Small intestine (tissue), 7 donors: ENCODE measurements at regions not wholly inside any gene's neighbourhood (a gene's known extent, or its start where the extent isn't known, plus 50 kb on each side); places are given as distances from the start of the nearest gene placed in this dataset.

ENCODE experiments used
- DNase-seq, 2 donors: peaks; one replicate each; pipeline versions ENCODE4 v3.0.0 to v3.0.0-alpha.2; 2013
- FAIRE-seq: peaks from 2 replicates; lab custom pipeline; 2012; peaks lifted over from hg19 to GRCh38; lab: Jason Lieb, UNC
- H3K27ac ChIP-seq, 3 donors: one replicate each; pipeline ENCODE4 v1.5.1; 2013; ENCODE audit warnings: low read length in 2 of 3, mild to moderate bottlenecking in 2 of 3, control low read depth in 1 of 3, inconsistent platforms in 1 of 3, low read depth in 1 of 3, moderate library complexity in 1 of 3
- H3K27me3 ChIP-seq, 3 donors: one replicate each; pipeline ENCODE4 v1.6.1; 2013; ENCODE audit warnings: low read length in 3 of 3, inconsistent platforms in 1 of 3; ENCODE audit not compliant: control insufficient read depth in 3 of 3, insufficient read depth in 3 of 3
- H3K36me3 ChIP-seq, 3 donors: one replicate each; pipeline ENCODE4 v1.6.1; 2013; ENCODE audit warnings: low read length in 3 of 3, inconsistent platforms in 1 of 3, low read depth in 1 of 3, mild to moderate bottlenecking in 1 of 3, moderate library complexity in 1 of 3; ENCODE audit not compliant: control insufficient read depth in 3 of 3, insufficient read depth in 2 of 3
- H3K4me1 ChIP-seq, 3 donors: one replicate each; pipeline ENCODE4 v1.6.1; 2013; ENCODE audit warnings: low read length in 2 of 3, inconsistent platforms in 1 of 3, low read depth in 1 of 3, mild to moderate bottlenecking in 1 of 3, moderate library complexity in 1 of 3; ENCODE audit not compliant: control insufficient read depth in 3 of 3, insufficient read depth in 2 of 3
- H3K4me3 ChIP-seq, 3 donors: one replicate each; pipeline ENCODE4 v1.5.1; 2013; ENCODE audit warnings: low read length in 3 of 3, control low read depth in 1 of 3, inconsistent platforms in 1 of 3, low read depth in 1 of 3, mild to moderate bottlenecking in 1 of 3, moderate library complexity in 1 of 3
- H3K9me3 ChIP-seq, 2 donors: one replicate each; pipeline ENCODE4 v1.6.1; 2013; ENCODE audit warnings: low read depth in 1 of 2, low read length in 1 of 2; ENCODE audit not compliant: control insufficient read depth in 2 of 2, insufficient read depth in 1 of 2
- WGBS, 3 donors: extraction: QIAGEN DNeasy Blood & Tissue Kit; methylation state at CpG; one replicate each; pipeline ENCODE4 v1.1.7; 2013; 5-methylcytosine and 5-hydroxymethylcytosine counted together
- donor health status: healthy with polysubstance abuse.
- donor health status: control.
- donor health status: control.
- donor health status: Bipolar disorder and iron deficiency.
- donor health status: healthy.

DNA sequence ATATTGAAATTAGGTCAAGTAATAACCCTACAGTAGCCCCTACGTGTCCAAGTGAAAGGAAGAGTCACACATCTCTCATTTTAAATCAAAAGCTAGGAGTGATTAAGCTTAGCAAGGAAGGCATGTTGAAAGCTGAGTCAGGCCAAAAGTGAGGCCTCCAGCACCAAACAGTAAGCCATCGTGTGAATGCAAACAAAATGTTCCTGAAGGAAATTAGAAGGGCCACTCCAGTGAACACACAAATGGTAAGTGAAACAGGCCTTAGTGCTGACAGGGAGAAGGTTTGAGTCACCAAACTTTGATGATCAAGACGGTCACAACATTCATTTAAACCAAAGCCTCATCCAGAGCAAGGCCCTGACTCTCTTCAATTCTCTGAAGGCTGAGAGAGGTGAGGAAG, 127.2 kb downstream of the SHANK2 start:
- Histone ChIP-seq H3K27ac (no peak overlapping the region), H3K4me1 (no peaks in the 10 kb centered on the region), H3K27me3 (no peaks in the 10 kb centered on the region), H3K36me3 (peaks cover 0 to 20% (median 0%) of the 10 kb centered on the region in 3 donors), H3K9me3 (no peaks in the 10 kb centered on the region), H3K4me3 (no peak overlapping the region)
- no peak for DNase-seq
- WGBS, 3 donors = 71 to 84% (median 77%) methylated on average over 3 of the region's 3 CpGs
- no peak for FAIRE-seq

DNA sequence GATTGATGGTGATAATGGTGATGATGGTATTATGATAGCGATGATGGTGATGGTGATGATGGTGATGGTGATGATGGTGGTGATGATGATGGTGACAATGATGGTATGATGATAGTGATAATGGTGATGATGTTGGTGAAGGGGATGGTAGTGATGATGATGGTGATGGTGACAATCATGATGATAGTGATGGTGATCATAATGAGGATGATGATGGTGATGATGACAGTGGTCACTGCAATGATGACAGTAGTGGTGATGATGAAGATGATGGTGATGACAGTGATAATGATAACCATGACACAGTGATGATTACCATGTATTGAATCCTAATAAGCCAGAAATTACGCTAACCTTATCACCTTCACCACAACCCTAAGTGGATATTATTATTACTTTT, 128.2 kb downstream of the SHANK2 start:
- FAIRE-seq (no peak), DNase-seq (no peak)
- Histone ChIP-seq H3K27me3 (no peaks in the 10 kb centered on the region), H3K36me3 (peaks cover 0 to 14% (median 0%) of the 10 kb centered on the region in 3 donors), H3K9me3 (no peaks in the 10 kb centered on the region), H3K4me1 (no peaks in the 10 kb centered on the region), H3K27ac (no peak overlapping the region), H3K4me3 (no peak overlapping the region)
- 91 to 98% (median 93%) methylated on average over 2 of the region's 2 CpGs for WGBS, 3 donors

DNA sequence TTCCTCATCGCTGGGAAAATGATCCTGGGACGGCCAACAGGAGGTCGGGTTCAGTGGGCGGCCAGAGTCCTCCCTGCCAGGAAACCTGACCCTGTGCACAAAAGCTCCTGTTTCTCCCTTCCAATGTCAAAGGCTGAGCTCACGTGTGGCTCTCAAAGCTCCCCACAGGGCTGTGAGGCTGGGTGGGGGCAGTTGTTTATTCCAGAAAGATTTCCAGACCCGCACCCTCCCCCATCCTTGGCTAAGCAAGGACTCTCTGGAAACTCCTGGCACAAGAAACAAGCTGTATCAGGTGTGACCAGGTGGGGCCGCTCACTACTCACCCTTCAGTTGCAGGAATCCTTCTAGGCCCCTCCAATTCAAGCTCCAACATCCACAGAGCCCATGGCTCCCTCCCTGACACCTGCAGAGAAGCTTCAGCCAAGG, 131.9 kb downstream of the SHANK2 start:
- WGBS, 3 donors = 38 to 52% (median 44%) methylated on average over 7 of the region's 7 CpGs
- Histone ChIP-seq H3K9me3 (no peaks in the 10 kb centered on the region), H3K27me3 (peaks cover 0 to 4% (median 0%) of the 10 kb centered on the region in 3 donors), H3K4me3 (no peak overlapping the region), H3K36me3 (peaks cover 0 to 24% (median 0%) of the 10 kb centered on the region in 3 donors), H3K4me1 (peaks cover 0 to 11% (median 2%) of the 10 kb centered on the region in 3 donors), H3K27ac (no peak overlapping the region)
- DNase-seq (peak; percentile 37 to 72), FAIRE-seq (no peak)

DNA sequence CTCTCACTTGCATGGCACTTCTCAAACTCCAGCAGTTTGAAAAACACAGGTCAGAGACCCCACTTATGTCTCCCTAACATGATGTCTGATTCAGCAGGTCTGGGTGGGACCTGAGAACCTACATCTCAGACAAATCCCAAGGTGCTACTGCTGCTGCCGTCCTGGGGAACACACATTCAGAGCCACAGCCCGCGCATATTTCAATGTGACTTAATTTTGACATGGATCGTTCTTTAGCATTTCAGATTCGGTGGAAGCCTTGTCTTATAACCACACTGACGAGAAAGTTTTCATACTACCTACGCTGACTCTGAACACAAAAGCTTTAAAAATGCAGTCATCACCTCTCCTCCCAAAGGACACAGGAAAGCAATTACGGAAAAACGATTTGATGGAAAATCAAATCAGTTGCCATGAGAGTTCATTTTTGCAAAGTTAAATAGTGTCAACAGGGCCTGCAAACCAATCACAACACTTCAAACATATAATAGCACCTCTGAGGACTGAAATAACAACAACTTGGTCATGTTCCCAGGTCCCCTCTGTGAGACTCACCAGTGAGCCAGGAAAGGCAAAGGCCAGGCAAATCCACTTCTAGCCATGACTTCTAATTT, 132.6 kb downstream of the SHANK2 start:
- H3K4me1 ChIP-seq = peaks cover 0 to 11% (median 2%) of the 10 kb centered on the region in 3 donors
- H3K27me3 ChIP-seq = peaks cover 0 to 4% (median 0%) of the 10 kb centered on the region in 3 donors
- H3K4me3 ChIP-seq = no peak overlapping the region
- H3K9me3 ChIP-seq = no peaks in the 10 kb centered on the region
- peaks cover 0 to 29% (median 0%) of the 10 kb centered on the region in 3 donors for H3K36me3 ChIP-seq
- 88 to 93% (median 90%) methylated on average over 9 of the region's 9 CpGs for WGBS, 3 donors
- no peak for FAIRE-seq
- no peak for DNase-seq
- H3K27ac ChIP-seq = no peak overlapping the region

DNA sequence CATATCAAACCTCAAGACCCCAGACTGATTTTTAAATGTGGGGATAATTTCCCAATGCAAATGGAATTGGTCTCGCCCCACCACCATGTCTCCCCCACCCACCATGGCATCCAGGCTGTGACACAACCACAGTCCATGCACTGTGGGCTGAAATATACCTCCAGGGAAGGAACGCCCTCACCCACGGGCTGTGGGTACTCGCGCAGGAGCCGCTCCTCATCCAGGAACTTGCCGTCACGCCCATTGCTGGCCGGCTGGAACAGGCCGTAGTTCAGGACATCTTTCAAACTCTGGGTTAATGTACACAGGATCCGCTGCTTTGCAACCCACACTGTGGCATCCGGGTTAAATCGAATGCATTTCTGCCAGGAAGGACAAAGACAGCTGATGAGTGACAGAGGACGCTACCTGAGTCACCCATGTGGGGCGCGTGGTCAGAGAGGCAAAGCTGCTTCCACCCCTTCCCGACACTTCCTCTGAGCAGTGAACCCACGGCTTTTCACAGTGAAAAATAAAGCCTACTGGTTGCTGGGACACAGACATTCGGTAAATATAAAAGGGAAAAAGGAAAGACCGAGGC, 133.6 kb downstream of the SHANK2 start:
- Histone ChIP-seq H3K9me3 (no peaks in the 10 kb centered on the region), H3K4me1 (peaks cover 0 to 11% (median 2%) of the 10 kb centered on the region in 3 donors), H3K4me3 (no peak overlapping the region), H3K27me3 (peaks cover 0 to 4% (median 0%) of the 10 kb centered on the region in 3 donors), H3K36me3 (peaks cover 0 to 33% (median 0%) of the 10 kb centered on the region in 3 donors), H3K27ac (no peak overlapping the region)
- DNase-seq = peak in 1 of 2 donors; percentile 14
- WGBS, 3 donors = 87 to 90% (median 88%) methylated on average over 20 of the region's 20 CpGs
- FAIRE-seq = no peak

DNA sequence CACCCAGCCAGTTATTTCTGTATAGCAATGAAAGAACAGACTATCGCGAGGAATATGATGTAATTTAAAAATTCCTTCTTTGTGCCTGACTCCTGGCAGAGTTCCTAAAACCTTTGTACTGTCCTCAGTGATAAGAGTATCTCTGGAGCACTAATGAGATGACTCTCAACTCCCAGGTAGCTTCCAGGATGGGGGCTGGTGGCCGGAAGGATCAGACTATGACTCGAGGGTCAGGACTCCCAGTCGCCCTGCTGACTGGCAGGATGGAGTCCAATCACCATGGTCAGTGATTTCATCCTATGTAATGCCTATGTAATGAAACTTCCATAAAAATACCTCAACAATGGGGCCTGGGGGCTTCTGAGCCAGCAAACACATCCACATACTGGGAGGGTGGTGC, 135.1 kb downstream of the SHANK2 start:
- no peak for FAIRE-seq
- H3K27me3 ChIP-seq = peaks cover 0 to 4% (median 0%) of the 10 kb centered on the region in 3 donors

DNA sequence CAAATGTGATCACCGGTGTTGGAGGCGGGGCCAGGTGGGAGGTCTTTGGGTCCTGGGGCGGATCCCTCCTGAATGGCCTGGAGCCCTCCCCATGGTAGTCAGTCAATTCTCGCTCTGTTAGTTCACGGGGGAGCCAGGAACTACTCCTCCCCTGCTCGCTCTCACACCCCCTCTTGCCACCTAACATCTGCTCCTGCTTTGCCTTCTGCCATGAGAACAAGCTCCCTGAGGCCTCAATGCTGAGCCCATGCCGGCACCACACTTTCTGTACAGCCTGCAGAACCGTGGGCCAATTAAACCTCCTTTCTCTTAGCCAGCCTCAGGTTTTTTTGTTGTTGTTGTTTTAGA, 135.7 kb downstream of the SHANK2 start:
- DNase-seq (no peak), FAIRE-seq (no peak)
- Histone ChIP-seq H3K9me3 (no peaks in the 10 kb centered on the region), H3K4me3 (no peak overlapping the region), H3K4me1 (peaks cover 0 to 18% (median 2%) of the 10 kb centered on the region in 3 donors), H3K27me3 (peaks cover 0 to 4% (median 0%) of the 10 kb centered on the region in 3 donors), H3K27ac (peak overlapping the region in 1 of 3 donors; percentile 48), H3K36me3 (peaks cover 0 to 35% (median 0%) of the 10 kb centered on the region in 3 donors)
- 80 to 98% (median 89%) methylated on average over 8 of the region's 8 CpGs for WGBS, 3 donors

More for the DNA sequence above, 135.1 kb downstream of the SHANK2 start:
- Histone ChIP-seq H3K4me3 (no peak overlapping the region), H3K9me3 (no peaks in the 10 kb centered on the region), H3K27ac (peak overlapping the region in 1 of 3 donors; percentile 68), H3K4me1 (peaks cover 0 to 17% (median 2%) of the 10 kb centered on the region in 3 donors), H3K36me3 (peaks cover 0 to 35% (median 0%) of the 10 kb centered on the region in 3 donors)
- peak; percentile 81 to 85 for DNase-seq
- 17 to 72% (median 27%) methylated on average over 5 of the region's 5 CpGs for WGBS, 3 donors

DNA sequence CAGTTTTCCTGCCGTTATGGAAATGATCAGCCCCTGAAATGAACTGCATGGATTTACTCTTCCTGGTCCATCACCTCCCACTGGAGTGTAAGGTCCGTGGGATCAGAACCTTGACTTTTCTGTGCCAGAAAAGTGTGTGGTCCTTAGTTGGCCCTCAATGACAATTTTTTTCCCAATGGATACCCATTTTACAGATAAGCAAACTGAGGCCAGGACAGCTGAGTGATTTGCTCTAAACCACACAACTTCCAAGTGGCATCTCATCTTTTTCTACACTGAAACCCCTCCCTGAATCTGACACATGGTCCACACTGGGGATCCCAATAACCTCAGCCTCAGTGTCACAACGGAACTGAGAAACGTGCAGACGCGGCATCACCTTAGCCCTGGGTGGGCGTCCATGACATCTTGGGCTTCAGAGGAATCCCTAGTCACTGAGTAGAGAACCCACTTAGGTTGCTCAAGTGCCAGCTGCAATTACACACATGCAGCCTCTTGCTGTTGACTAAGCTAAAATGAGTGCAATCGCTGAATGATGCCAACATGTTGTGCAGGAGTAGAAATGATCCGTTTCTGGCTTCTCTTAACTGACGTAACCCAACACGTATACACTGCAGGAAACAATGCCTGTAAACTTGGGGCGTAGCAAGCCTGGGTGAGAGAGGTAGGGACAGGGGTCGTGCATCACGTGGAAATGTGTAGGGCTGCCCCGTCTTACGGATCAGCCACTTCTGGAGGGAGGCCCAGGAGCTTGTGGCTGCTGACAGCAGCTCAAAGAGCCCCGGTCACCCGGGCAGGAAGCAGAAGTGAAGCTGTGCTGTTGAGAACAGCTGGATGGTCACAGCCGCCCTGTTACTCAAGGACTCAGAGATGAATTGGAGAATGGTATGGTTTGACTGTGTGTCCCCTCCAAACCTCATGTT, 136.3 kb downstream of the SHANK2 start:
- no peak for DNase-seq
- 69 to 91% (median 77%) methylated on average over 19 of the region's 19 CpGs for WGBS, 3 donors
- Histone ChIP-seq H3K4me3 (no peak overlapping the region), H3K27ac (no peak overlapping the region), H3K27me3 (peaks cover 0 to 4% (median 0%) of the 10 kb centered on the region in 3 donors), H3K36me3 (peaks cover 0 to 40% (median 0%) of the 10 kb centered on the region in 3 donors), H3K4me1 (peaks cover 0 to 18% (median 2%) of the 10 kb centered on the region in 3 donors), H3K9me3 (no peaks in the 10 kb centered on the region)
- no peak for FAIRE-seq
